ENCODE measurements at regions not wholly inside any gene's neighbourhood (a gene's known extent, or its start where the extent isn't known, plus 50 kb on each side); places are given as distances from the start of the nearest gene placed in this dataset.

DNA sequence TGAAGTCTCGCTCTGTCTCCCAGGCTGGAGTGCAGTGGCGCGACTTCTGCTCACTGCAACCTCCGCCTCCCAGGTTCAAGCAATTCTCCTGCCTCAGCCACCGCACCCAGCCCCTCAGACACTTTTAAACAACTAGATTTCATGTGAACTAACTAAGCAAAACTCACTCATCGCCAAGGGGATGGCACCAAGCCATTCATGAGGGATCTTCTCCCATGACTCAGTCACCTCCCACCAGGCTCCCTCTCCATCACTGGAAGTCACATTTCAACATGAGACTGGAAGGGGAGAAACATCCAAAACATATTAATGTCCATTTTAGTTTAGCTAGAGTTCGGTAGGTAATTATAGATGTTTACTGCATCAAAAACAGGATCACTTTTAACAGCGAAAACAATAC lies 95.9 kb upstream of the PRL start:
- TF ChIP-seq, protein P1, sequence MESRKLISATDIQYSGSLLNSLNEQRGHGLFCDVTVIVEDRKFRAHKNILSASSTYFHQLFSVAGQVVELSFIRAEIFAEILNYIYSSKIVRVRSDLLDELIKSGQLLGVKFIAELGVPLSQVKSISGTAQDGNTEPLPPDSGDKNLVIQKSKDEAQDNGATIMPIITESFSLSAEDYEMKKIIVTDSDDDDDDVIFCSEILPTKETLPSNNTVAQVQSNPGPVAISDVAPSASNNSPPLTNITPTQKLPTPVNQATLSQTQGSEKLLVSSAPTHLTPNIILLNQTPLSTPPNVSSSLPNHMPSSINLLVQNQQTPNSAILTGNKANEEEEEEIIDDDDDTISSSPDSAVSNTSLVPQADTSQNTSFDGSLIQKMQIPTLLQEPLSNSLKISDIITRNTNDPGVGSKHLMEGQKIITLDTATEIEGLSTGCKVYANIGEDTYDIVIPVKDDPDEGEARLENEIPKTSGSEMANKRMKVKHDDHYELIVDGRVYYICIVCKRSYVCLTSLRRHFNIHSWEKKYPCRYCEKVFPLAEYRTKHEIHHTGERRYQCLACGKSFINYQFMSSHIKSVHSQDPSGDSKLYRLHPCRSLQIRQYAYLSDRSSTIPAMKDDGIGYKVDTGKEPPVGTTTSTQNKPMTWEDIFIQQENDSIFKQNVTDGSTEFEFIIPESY (IDR thresholded peaks at IDR 0.05; ENCODE audit: borderline replicate concordance, low read depth), result no peak
- TF ChIP-seq, protein P2, sequence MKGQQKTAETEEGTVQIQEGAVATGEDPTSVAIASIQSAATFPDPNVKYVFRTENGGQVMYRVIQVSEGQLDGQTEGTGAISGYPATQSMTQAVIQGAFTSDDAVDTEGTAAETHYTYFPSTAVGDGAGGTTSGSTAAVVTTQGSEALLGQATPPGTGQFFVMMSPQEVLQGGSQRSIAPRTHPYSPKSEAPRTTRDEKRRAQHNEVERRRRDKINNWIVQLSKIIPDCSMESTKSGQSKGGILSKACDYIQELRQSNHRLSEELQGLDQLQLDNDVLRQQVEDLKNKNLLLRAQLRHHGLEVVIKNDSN (IDR thresholded peaks at IDR 0.05; ENCODE audit: borderline replicate concordance, low read depth), result no peak
- TF ChIP-seq, protein P3, sequence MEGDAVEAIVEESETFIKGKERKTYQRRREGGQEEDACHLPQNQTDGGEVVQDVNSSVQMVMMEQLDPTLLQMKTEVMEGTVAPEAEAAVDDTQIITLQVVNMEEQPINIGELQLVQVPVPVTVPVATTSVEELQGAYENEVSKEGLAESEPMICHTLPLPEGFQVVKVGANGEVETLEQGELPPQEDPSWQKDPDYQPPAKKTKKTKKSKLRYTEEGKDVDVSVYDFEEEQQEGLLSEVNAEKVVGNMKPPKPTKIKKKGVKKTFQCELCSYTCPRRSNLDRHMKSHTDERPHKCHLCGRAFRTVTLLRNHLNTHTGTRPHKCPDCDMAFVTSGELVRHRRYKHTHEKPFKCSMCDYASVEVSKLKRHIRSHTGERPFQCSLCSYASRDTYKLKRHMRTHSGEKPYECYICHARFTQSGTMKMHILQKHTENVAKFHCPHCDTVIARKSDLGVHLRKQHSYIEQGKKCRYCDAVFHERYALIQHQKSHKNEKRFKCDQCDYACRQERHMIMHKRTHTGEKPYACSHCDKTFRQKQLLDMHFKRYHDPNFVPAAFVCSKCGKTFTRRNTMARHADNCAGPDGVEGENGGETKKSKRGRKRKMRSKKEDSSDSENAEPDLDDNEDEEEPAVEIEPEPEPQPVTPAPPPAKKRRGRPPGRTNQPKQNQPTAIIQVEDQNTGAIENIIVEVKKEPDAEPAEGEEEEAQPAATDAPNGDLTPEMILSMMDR (IDR thresholded peaks at IDR 0.05), result no peak
- no peak for TF ChIP-seq EP300 (IDR thresholded peaks at IDR 0.05; ENCODE audit: borderline replicate concordance in 1 of 2, low read depth in 1 of 2, low read length in 1 of 2)
